ENCODE measurements at regions not wholly inside any gene's neighbourhood (a gene's known extent, or its start where the extent isn't known, plus 50 kb on each side); places are given as distances from the start of the nearest gene placed in this dataset.

DNA sequence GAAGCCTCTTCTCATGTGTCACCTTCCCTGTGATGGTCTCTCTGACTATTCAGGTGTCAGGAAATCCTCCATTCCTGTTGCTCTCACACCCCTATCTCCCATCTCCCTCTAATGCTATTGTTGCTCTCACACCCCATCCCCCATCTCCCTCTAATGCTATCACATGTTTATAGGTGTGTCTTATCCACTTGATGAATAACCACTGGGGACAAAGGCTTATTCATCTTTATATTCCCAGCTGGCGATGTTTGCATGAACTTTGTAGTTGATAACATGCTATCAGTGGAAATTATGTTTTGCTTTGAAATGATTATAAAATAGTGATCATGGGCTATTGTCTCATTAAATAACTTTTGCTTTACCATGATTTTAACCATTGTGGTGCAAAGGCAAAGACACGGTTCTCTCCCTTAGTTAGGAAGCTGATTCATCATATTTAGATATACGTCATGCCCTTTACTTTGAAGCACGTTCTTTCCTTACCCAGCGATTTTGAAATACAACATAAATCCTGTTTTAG, 220.5 kb downstream of the PMAIP1 start:
- TF ChIP-seq, protein P1, sequence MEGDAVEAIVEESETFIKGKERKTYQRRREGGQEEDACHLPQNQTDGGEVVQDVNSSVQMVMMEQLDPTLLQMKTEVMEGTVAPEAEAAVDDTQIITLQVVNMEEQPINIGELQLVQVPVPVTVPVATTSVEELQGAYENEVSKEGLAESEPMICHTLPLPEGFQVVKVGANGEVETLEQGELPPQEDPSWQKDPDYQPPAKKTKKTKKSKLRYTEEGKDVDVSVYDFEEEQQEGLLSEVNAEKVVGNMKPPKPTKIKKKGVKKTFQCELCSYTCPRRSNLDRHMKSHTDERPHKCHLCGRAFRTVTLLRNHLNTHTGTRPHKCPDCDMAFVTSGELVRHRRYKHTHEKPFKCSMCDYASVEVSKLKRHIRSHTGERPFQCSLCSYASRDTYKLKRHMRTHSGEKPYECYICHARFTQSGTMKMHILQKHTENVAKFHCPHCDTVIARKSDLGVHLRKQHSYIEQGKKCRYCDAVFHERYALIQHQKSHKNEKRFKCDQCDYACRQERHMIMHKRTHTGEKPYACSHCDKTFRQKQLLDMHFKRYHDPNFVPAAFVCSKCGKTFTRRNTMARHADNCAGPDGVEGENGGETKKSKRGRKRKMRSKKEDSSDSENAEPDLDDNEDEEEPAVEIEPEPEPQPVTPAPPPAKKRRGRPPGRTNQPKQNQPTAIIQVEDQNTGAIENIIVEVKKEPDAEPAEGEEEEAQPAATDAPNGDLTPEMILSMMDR (IDR thresholded peaks at IDR 0.05): no peak
- TF ChIP-seq POLR2A (IDR thresholded peaks at IDR 0.05): no peak

Measured in adrenal gland (tissue), 5 donors.